ENCODE measurements at regions not wholly inside any gene's neighbourhood (a gene's known extent, or its start where the extent isn't known, plus 50 kb on each side); places are given as distances from the start of the nearest gene placed in this dataset.

DNA sequence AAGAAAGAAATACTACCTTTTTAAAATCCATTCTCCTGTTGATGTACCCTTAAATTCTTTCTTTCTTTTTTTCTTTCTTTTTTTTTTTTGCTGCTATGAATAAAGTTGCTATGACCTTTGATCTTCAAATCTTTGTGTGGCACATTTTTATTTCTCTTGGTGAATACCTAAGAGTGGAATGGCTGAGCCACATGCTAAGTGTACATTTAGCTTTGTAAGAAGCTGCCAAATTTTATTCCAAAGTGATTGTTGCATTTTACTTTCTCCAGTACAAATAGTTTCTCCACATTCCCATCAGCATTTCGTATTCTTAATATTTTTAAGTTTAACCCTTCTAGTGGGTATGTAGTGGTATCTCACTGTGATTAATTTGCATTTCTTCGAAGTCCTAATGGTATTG lies 88.8 kb upstream of the RAB27B start:
- CTCF ChIA-PET = no interaction called here
- peaks cover 1% of the 10 kb centered on the region for H3K9me3 Mint-ChIP-seq
- no peaks in the 10 kb centered on the region for H3K36me3 Mint-ChIP-seq
- H3K4me1 Mint-ChIP-seq = no peaks in the 10 kb centered on the region
- no peak for DNase-seq
- H3K27ac Mint-ChIP-seq = no peak overlapping the region
- peaks cover 3% of the 10 kb centered on the region for H3K27me3 Mint-ChIP-seq
- no peak overlapping the region for H3K4me3 Mint-ChIP-seq

DNA sequence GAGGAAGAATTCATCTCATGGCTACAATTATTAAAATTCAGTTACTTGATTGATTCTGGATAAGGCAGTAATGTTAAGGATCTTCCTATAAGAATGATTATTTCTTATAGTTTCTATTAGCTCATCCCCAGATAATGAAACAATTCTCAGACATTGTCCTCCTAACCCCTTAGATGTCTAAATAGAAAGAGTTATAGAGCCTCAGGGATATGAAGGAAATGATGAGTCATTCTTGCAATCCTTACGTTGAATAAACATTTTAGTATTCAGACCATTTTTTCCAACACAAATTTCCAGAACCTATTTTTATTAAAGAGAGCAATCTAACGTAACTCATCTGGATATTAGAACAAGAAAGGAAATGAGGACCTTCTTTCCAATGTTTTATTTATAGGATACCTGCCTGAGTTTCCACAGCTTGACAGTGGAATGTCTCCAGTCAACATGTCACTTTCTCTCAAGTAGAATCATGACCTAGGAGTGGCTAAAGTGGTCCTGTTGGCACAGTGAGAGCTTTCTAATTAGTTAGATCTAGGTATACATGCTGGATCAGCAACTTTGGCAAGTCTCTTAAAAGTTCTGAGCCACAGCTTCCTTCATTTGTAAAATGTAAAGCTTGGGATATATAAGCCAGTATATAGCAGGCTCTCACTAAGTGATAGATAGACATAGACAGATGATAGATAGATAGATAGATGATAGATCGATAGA lies 88.0 kb upstream of the RAB27B start:
- Mint-ChIP-seq H3K9me3 (peaks cover 1% of the 10 kb centered on the region), H3K27ac (no peak overlapping the region), H3K27me3 (peaks cover 9% of the 10 kb centered on the region), H3K4me3 (no peak overlapping the region), H3K4me1 (no peaks in the 10 kb centered on the region), H3K36me3 (no peaks in the 10 kb centered on the region)
- CTCF ChIA-PET = no interaction called here
- DNase-seq = no peak

DNA sequence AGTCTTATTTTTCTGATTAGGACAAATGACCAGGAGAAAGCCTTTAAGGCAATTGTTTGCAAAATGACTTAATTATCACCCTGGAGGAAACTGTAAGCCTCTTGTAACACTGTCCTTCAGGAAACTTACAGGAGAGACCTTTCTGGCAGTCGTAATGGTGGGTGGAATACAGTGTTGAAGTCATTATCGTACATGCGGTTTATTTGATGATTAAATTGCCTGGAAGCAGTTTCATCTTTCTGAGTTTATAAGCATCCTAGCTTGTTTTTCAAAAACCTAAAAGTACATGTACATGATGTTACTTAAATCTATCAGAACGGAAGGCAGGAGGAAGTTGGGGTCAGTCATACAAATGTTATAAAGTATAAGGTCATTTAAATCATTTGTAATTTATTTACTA lies 86.2 kb upstream of the RAB27B start:
- Mint-ChIP-seq H3K9me3 (peaks cover 1% of the 10 kb centered on the region), H3K27ac (no peak overlapping the region), H3K4me1 (no peaks in the 10 kb centered on the region), H3K36me3 (no peaks in the 10 kb centered on the region), H3K4me3 (no peak overlapping the region), H3K27me3 (peaks cover 10% of the 10 kb centered on the region)
- CTCF ChIA-PET = no interaction called here
- DNase-seq = no peak

DNA sequence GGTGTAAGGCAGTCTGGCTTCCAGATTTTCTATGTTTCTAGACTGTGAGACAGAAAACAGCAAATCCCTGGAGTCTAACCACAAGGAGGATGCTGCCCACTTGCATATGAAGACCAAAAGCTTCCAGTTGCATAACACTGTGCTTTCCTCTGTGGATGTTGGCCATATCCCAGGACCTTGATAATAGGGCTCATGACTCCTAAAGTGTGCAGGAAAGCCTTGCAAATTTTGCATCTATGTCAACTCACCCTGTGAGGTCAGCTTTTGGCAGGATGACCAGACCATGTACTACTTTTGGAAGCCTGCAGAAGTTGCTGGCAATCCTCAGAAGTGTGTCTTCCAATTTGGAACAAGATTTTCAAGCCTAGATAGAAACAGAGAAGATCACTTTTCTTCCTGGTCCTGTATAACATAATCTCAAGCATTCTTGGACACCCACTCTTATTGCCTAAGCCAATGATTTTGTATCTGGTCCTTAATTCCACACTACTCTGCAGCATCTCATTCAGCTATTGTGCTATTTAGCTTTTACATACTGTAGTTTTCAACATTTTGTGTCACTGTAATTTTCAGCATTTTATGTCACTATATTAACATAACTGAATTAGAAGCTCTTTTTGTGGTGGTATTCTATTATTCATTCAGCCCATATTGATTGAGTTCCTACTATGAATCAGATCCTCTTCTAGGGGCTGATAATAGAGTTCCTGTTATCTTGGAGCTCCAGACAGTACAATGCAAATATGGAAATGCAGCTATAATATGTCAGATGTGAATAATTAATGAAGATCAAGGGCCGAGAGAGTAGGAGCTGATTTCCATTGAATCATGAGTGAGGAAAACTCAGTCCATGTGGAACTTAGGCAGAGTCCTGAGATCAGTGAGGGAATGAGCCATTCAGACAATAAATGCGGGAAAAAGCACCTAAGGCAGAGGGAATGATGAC lies 85.3 kb upstream of the RAB27B start:
- Mint-ChIP-seq H3K27ac (no peak overlapping the region), H3K4me1 (no peaks in the 10 kb centered on the region), H3K36me3 (no peaks in the 10 kb centered on the region), H3K27me3 (peaks cover 10% of the 10 kb centered on the region), H3K9me3 (no peaks in the 10 kb centered on the region), H3K4me3 (no peak overlapping the region)
- no peak for DNase-seq
- CTCF ChIA-PET = interaction anchor here (0.6 kb wide), 1 partner anchor 1608 kb away, joined by 3 read pairs; no protein-coding TSS in a partner anchor

DNA sequence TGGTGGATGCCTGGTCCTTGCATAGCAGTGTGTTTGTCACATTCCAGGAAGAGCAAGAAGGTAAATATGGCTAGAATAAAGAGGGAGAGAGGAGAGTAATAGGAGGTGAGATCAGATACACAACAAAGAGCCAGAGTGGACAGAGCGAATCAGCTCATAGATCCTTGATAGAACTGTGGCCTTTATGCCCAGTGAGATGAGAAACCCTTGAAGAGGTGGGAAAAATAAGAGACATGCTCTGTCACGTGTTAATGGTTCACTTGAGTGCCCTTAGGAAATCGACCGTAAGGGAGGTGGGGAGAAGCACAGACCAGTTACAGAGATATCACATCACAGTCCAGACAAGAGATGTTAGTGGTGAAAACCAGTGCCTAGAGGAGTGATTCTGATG lies 84.7 kb upstream of the RAB27B start:
- Mint-ChIP-seq H3K4me1 (no peaks in the 10 kb centered on the region), H3K27me3 (peaks cover 6% of the 10 kb centered on the region), H3K4me3 (no peak overlapping the region), H3K36me3 (no peaks in the 10 kb centered on the region), H3K27ac (no peak overlapping the region), H3K9me3 (no peaks in the 10 kb centered on the region)
- CTCF ChIA-PET = no interaction called here
- DNase-seq = no peak

DNA sequence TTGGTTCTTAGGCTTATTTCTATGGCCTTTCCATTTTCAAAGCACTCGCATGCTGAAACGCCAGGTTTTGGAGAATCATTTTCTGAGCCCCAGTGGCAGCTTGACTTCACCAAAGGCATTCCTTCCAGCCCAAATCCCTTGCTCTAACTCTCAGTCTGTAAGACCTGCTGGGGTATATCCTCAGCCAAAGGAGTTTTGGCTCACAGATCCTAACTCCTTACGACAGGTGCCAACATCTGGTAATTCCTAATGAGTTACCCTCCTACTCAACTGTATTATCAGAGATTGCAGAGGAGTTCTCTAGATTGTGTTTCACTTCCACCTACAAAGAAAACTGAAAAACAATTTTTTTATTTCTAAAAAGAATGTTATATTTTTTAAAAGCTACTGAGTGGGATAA lies 79.0 kb upstream of the RAB27B start:
- no peaks in the 10 kb centered on the region for H3K36me3 Mint-ChIP-seq
- no peak overlapping the region for H3K27ac Mint-ChIP-seq
- H3K27me3 Mint-ChIP-seq = peaks cover 15% of the 10 kb centered on the region
- no peaks in the 10 kb centered on the region for H3K9me3 Mint-ChIP-seq
- CTCF ChIA-PET = no interaction called here
- no peaks in the 10 kb centered on the region for H3K4me1 Mint-ChIP-seq
- no peak for DNase-seq
- H3K4me3 Mint-ChIP-seq = no peak overlapping the region

DNA sequence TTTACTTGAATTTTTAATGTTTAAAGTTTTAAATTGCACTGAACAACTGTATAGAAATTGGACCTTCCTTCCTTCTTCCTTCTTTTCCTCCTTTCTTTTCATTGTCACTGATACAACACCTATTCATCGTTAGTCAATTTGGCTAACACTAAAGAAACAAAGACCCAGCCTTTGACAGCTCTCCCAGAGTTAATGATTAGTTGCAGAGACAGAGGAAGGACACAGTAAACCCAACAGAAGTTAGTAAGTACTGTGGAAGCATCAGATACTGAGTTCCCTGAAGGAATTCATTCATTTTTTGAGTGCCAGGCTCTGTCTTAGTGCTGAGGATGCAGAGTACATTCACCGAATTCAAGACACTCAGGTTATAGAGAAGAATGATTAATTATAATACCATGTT lies 77.9 kb upstream of the RAB27B start:
- Mint-ChIP-seq H3K27me3 (peaks cover 9% of the 10 kb centered on the region), H3K9me3 (no peaks in the 10 kb centered on the region), H3K27ac (no peak overlapping the region), H3K4me3 (no peak overlapping the region), H3K36me3 (no peaks in the 10 kb centered on the region), H3K4me1 (no peaks in the 10 kb centered on the region)
- CTCF ChIA-PET = no interaction called here
- DNase-seq = no peak

DNA sequence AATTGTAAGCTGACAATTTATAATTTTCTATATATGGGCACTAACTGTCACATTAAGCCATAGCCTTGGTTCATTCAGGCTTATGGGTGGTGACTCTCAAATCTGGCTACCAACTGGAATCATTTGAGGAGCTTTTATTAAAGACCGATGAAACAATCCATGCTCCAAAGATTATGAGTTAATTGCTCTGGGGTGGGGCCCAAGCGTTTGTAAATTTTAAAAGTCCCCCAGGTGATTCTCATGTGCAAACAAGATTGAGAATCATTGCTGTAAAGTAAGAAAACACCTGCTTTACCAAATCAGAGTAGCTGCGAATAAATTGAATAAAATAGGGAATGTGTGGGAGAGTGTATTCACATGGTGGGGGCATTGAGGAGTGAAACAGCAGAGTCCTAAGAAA lies 76.1 kb upstream of the RAB27B start:
- no peak for DNase-seq
- no peak overlapping the region for H3K27ac Mint-ChIP-seq
- peaks cover 11% of the 10 kb centered on the region for H3K27me3 Mint-ChIP-seq
- H3K4me1 Mint-ChIP-seq = no peaks in the 10 kb centered on the region
- no peak overlapping the region for H3K4me3 Mint-ChIP-seq
- no peaks in the 10 kb centered on the region for H3K36me3 Mint-ChIP-seq
- CTCF ChIA-PET = no interaction called here
- no peaks in the 10 kb centered on the region for H3K9me3 Mint-ChIP-seq

DNA sequence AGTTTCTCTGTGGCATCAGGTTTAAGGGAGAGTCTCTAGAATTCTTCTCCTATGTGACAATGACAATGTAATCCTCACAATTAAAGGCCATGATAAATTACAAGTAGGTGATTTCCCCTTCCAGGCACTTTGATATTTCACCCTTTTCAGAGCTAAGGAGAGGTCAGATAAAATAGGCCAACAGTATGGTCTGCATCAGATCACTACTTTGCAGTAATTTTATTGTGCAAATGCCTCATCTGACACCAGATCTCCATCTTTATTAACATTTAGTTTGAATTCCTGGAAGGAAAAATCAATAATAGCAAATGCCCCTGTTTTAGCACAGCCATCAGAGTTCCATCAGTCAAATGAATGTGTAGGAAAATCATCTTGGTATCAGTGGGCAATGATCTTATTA lies 72.8 kb upstream of the RAB27B start:
- H3K9me3 Mint-ChIP-seq = no peaks in the 10 kb centered on the region
- H3K36me3 Mint-ChIP-seq = no peaks in the 10 kb centered on the region
- CTCF ChIA-PET = no interaction called here
- peaks cover 8% of the 10 kb centered on the region for H3K27me3 Mint-ChIP-seq
- DNase-seq = no peak
- no peak overlapping the region for H3K27ac Mint-ChIP-seq
- H3K4me3 Mint-ChIP-seq = no peak overlapping the region
- no peaks in the 10 kb centered on the region for H3K4me1 Mint-ChIP-seq

DNA sequence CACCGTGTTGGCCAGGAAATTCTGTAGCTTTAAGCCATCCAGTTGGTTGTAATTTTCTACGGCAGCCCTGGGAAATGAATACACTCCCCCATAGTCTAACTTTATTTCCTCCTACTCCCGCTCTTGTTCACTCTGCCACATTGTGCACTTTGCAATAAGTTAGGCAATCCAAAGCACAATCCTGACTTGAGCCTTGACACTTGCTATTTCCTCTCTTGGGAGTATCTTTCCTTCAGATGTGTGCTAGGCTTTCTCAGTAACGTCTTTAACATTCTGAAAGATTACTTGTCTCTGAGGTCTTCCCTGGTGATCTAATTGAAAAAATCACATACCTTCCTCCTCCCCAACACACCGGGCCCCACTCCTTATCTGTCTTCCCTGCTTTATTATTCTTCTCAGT lies 65.9 kb upstream of the RAB27B start:
- Mint-ChIP-seq H3K27ac (no peak overlapping the region), H3K4me1 (no peaks in the 10 kb centered on the region), H3K27me3 (peaks cover 8% of the 10 kb centered on the region), H3K9me3 (no peaks in the 10 kb centered on the region), H3K4me3 (no peak overlapping the region), H3K36me3 (no peaks in the 10 kb centered on the region)
- DNase-seq = no peak
- CTCF ChIA-PET = no interaction called here

DNA sequence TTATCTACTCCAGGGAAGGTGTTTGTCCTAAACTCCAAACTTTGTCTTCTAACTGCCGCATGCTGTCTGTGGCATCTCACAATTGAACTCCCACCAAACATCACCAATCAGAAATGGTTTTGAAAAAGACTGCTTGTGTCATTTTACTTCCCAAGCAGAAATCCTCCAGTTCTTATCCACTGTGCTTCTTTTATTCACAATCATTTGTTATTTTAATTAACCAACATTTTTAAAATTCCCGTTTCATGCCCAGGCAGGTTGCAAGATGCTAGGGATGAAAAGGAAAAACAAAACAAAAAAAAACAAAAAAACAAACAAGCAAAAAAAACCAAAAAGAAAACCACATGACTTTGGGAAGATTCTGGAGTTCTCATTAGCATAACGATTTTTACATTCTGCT lies 63.5 kb upstream of the RAB27B start:
- no peaks in the 10 kb centered on the region for H3K4me1 Mint-ChIP-seq
- no peaks in the 10 kb centered on the region for H3K9me3 Mint-ChIP-seq
- H3K27ac Mint-ChIP-seq = no peak overlapping the region
- no peak overlapping the region for H3K4me3 Mint-ChIP-seq
- peaks cover 8% of the 10 kb centered on the region for H3K27me3 Mint-ChIP-seq
- no peaks in the 10 kb centered on the region for H3K36me3 Mint-ChIP-seq
- CTCF ChIA-PET = no interaction called here
- DNase-seq = no peak

DNA sequence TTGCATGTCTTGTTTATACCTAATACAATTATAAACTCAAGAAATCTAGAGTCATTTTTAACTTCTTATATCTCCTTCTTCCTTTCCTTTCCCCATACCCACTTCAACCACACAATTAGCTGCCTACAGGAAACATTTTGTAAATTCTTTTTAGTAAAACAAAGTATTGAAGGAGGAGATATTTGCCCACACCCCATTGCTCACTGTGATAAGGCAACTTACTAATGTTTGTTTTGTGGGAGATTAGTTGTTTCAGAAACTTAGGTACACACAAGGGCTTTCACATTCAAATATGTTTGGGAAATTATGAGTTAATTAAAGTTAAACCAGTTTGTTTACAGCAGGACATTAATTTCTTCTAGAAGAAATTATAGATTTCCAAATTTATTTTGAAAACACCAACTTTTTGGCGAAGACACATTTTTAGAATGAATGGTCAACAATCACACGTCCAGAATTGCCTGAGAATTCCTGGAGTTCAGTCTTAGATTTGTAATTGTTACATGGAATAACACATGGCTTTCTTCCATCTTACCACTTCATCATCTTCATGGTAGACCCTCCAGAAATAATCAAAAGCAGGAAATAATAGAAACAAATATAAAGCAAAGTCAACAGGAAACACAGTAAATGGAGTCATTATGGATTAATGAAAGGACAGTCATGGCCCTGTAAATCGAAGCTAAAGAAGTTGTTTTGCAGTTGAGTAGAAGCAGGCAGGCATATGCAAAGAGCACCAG lies 62.5 kb upstream of the RAB27B start:
- Mint-ChIP-seq H3K27me3 (peaks cover 8% of the 10 kb centered on the region), H3K4me1 (no peaks in the 10 kb centered on the region), H3K36me3 (no peaks in the 10 kb centered on the region), H3K9me3 (no peaks in the 10 kb centered on the region), H3K27ac (no peak overlapping the region), H3K4me3 (no peak overlapping the region)
- DNase-seq = no peak
- CTCF ChIA-PET = no interaction called here

DNA sequence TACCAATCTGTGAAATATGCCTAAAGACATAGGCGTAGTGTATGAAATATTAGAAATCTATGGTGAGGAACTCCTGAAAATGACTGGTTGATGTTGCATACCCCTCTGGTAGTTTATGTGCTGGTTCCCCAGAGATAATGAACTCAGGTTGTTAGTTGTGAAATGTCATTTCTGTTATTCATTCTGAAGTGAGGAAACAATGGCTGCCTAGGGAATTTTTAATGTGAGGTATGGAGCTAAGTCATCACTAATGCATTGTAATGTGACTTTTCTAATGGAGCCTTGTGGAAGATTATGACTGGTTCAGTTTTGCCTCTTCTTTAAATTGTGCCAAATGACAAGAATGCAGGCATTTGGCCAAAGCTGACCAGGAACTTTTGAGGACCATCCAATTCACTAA lies 61.6 kb upstream of the RAB27B start:
- no peaks in the 10 kb centered on the region for H3K9me3 Mint-ChIP-seq
- no peak for DNase-seq
- peaks cover 8% of the 10 kb centered on the region for H3K27me3 Mint-ChIP-seq
- H3K4me3 Mint-ChIP-seq = no peak overlapping the region
- H3K4me1 Mint-ChIP-seq = no peaks in the 10 kb centered on the region
- CTCF ChIA-PET = no interaction called here
- H3K36me3 Mint-ChIP-seq = no peaks in the 10 kb centered on the region
- no peak overlapping the region for H3K27ac Mint-ChIP-seq

DNA sequence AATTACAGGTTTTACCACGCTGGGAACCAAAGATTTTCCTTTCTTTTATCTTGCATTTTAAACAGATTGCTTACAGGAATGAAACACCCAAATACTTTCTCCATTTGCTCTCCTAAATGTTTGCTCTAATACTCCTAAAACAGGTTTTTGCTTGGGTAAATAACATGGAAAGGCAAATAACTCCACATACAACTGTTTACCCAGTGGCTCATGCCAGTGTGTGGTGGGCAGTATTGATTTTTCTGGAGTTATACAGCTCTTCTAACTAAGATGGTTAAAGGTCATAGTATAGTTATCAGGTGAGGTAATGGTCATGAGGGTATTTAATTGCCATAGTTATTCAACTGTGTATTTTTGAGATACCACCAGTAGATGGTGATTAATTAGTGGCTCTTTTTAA lies 61.2 kb upstream of the RAB27B start:
- Mint-ChIP-seq H3K4me1 (no peaks in the 10 kb centered on the region), H3K27ac (no peak overlapping the region), H3K4me3 (no peak overlapping the region), H3K9me3 (no peaks in the 10 kb centered on the region), H3K27me3 (peaks cover 8% of the 10 kb centered on the region), H3K36me3 (no peaks in the 10 kb centered on the region)
- DNase-seq = no peak
- CTCF ChIA-PET = no interaction called here

Measured in activated naive CD4-positive, alpha-beta T cell treated with anti-CD3 and anti-CD28 coated beads, Interleukin-2, amount 10 ng/mL, durations not matched to agents 7 days and 5 days (primary cell).